Activated CD8-positive, alpha-beta memory T cell treated with anti-CD3 and anti-CD28 coated beads, Interleukin-2, amount 50 U/mL, for 24 hours (primary cell): ENCODE measurements at regions not wholly inside any gene's neighbourhood (a gene's known extent, or its start where the extent isn't known, plus 50 kb on each side); places are given as distances from the start of the nearest gene placed in this dataset.
"Not testable (repeated sequence)": the region's sequence is repeated elsewhere in the genome, so short reads cannot be mapped to it uniquely, and the experiment has no call there.

Source experiments
- DNase-seq: peaks from one replicate; pipeline ENCODE4 v3.0.0-alpha.2; 2020; ENCODE audit errors: extremely low read depth

GRCh38 chr21:25243808-25244207, 363.5 kb downstream of the MRPL39 start:
- DNase-seq = no peak

GRCh38 chr21:25240974-25241373, 366.3 kb downstream of the MRPL39 start:
- no peak for DNase-seq

GRCh38 chr21:25234857-25235801, 372.2 kb downstream of the MRPL39 start:
- no peak for DNase-seq

GRCh38 chr21:25220954-25221353, 386.3 kb downstream of the MRPL39 start:
- DNase-seq = no peak

GRCh38 chr21:25220169-25220568, 387.1 kb downstream of the MRPL39 start:
- no peak for DNase-seq

- no peak for DNase-seq
Observed at GRCh38 chr21:25215698-25216384, 391.4 kb downstream of the MRPL39 start.

GRCh38 chr21:25214676-25215075, 392.6 kb downstream of the MRPL39 start:
- DNase-seq = no peak

- no peak for DNase-seq
Observed at GRCh38 chr21:25199944-25200343, 407.3 kb downstream of the MRPL39 start.

GRCh38 chr21:25191141-25191540, 416.1 kb downstream of the MRPL39 start:
- DNase-seq = no peak

GRCh38 chr21:25189497-25189896, 417.8 kb downstream of the MRPL39 start:
- DNase-seq = no peak

GRCh38 chr21:25188677-25189079, 418.6 kb downstream of the MRPL39 start:
- DNase-seq = no peak

GRCh38 chr21:25186273-25186672, 421.0 kb downstream of the MRPL39 start:
- DNase-seq = no peak

GRCh38 chr21:25183577-25183976, 423.7 kb downstream of the MRPL39 start:
- DNase-seq = no peak

GRCh38 chr21:25181690-25182089, 425.6 kb downstream of the MRPL39 start:
- DNase-seq = not testable (repeated sequence)

GRCh38 chr21:25179116-25179515, 428.2 kb downstream of the MRPL39 start:
- no peak for DNase-seq

- DNase-seq = no peak
Observed at GRCh38 chr21:25176637-25177412, 430.5 kb downstream of the MRPL39 start.

GRCh38 chr21:25175938-25176337, 431.3 kb downstream of the MRPL39 start:
- no peak for DNase-seq

- no peak for DNase-seq
Observed at GRCh38 chr21:25171438-25171837, 435.8 kb downstream of the MRPL39 start.

- no peak for DNase-seq
Observed at GRCh38 chr21:25170681-25171080, 436.6 kb downstream of the MRPL39 start.

GRCh38 chr21:25169370-25169769, 437.9 kb downstream of the MRPL39 start:
- no peak for DNase-seq

- not testable (repeated sequence) for DNase-seq
Observed at GRCh38 chr21:25166904-25167303, 440.4 kb downstream of the MRPL39 start.

- no peak for DNase-seq
Observed at GRCh38 chr21:25161571-25161970, 445.7 kb downstream of the MRPL39 start.
